ENCODE measurements at regions not wholly inside any gene's neighbourhood (a gene's known extent, or its start where the extent isn't known, plus 50 kb on each side); places are given as distances from the start of the nearest gene placed in this dataset.

- WGBS = 64% methylated on average over 2 of the region's 2 CpGs
These were observed 803.6 kb downstream of the GLUD2 start for GRCh38 chrX:121851033-121851432.

More at GRCh38 chrX:121851033-121851432, 803.6 kb downstream of the GLUD2 start:
- no peak for DNase-seq (ENCODE audit: low spot score)
- no peaks in the 10 kb centered on the region for H3K9me3 ChIP-seq (ENCODE audit: control insufficient read depth in 4 of 4, low read length in 3 of 4)
- no peak overlapping the region for H3K9ac ChIP-seq (ENCODE audit: low read depth in 1 of 2, low read length in 2 of 2)
- H3K4me1 ChIP-seq (ENCODE audit: control insufficient read depth in 4 of 4, insufficient read depth in 4 of 4, low read length in 3 of 4) = no peaks in the 10 kb centered on the region
- no peaks in the 10 kb centered on the region for H3K27me3 ChIP-seq (ENCODE audit: control insufficient read depth in 4 of 4, insufficient read depth in 4 of 4, low read length in 3 of 4)
- no peak overlapping the region for H3K4me3 ChIP-seq (ENCODE audit: low read depth in 1 of 3, low read length in 3 of 3)
- H3K27ac ChIP-seq (ENCODE audit: low read depth in 1 of 2, low read length in 2 of 2) = no peak overlapping the region
- TF ChIP-seq YY1 (IDR thresholded peaks at IDR 0.05) (no peak), SP1 (IDR thresholded peaks at IDR 0.05) (no peak), HNF4G (IDR thresholded peaks at IDR 0.05) (no peak), RAD21 (IDR thresholded peaks at IDR 0.05) (no peak), ATF3 (IDR thresholded peaks at IDR 0.05) (no peak), REST (IDR thresholded peaks at IDR 0.05) (no peak), CTCF (IDR thresholded peaks at IDR 0.05; ENCODE audit: low read depth, low read length, missing input control) (no peak), FOXA1 (IDR thresholded peaks at IDR 0.05) (no peak), JUND (IDR thresholded peaks at IDR 0.05) (no peak), ZBTB33 (IDR thresholded peaks at IDR 0.05) (no peak)
- H3K36me3 ChIP-seq (ENCODE audit: control insufficient read depth in 4 of 4, insufficient read depth in 3 of 4, low read depth in 1 of 4, low read length in 3 of 4) = no peaks in the 10 kb centered on the region
